Natural killer cell treated with Interleukin-12 subunit alpha and Interleukin-12 subunit beta and Interleukin-15 and Interleukin-18, amount 100 ng/mL, for 72 hours (primary cell): ENCODE measurements at regions not wholly inside any gene's neighbourhood (a gene's known extent, or its start where the extent isn't known, plus 50 kb on each side); places are given as distances from the start of the nearest gene placed in this dataset.

ENCODE experiments used
- ATAC-seq, 2 donors: fragments of 150-1000 bp; cut with Tn5 transposase in 1 of 2; sonication (Bioruptor Pico), chemical (Tn5 transposase) in 1 of 2; 2 replicates each; pipeline ENCODE4 v1.10.0; 2021
- DNase-seq: peaks from one replicate; pipeline ENCODE4 v3.0.0; 2022; ENCODE audit warnings: low spot score
- H3K27ac Mint-ChIP-seq, 2 donors: 1 replicate in 1 of 2; 2 replicates in 1 of 2; pipeline ENCODE4 v1.8.0; 2022; ENCODE audit warnings: mixed read lengths in 2 of 2, mild to moderate bottlenecking in 1 of 2, moderate library complexity in 1 of 2
- H3K27me3 Mint-ChIP-seq, 2 donors: 1 replicate in 1 of 2; 2 replicates in 1 of 2; pipeline ENCODE4 v1.8.0; 2022; ENCODE audit warnings: mixed read lengths in 2 of 2
- H3K36me3 Mint-ChIP-seq: one replicate; pipeline ENCODE4 v1.8.0; 2022; ENCODE audit warnings: mixed read lengths
- H3K4me1 Mint-ChIP-seq, 2 donors: 1 replicate in 1 of 2; 2 replicates in 1 of 2; pipeline ENCODE4 v1.8.0; 2022; ENCODE audit warnings: low read depth in 2 of 2, mixed read lengths in 2 of 2, mild to moderate bottlenecking in 1 of 2
- H3K4me3 Mint-ChIP-seq: one replicate; pipeline ENCODE4 v1.8.0; 2022; ENCODE audit warnings: mixed read lengths
- H3K9me3 Mint-ChIP-seq: 2 replicates; pipeline ENCODE4 v1.8.0; 2022; ENCODE audit warnings: mixed read lengths

- no peaks in the 10 kb centered on the region for H3K9me3 Mint-ChIP-seq
- H3K4me1 Mint-ChIP-seq: peaks cover 10% of the 10 kb centered on the region in 2 donors
- DNase-seq: peak; percentile 39
- H3K4me3 Mint-ChIP-seq: no peak overlapping the region
- no peak for ATAC-seq
- no peak overlapping the region for H3K27ac Mint-ChIP-seq
- H3K36me3 Mint-ChIP-seq: no peaks in the 10 kb centered on the region
- no peaks in the 10 kb centered on the region for H3K27me3 Mint-ChIP-seq
Observed at GRCh38 chr2:43043553-43043870, 182.9 kb downstream of the ZFP36L2 start.

- Mint-ChIP-seq H3K4me3 (no peak overlapping the region), H3K4me1 (peaks cover 3 to 4% of the 10 kb centered on the region in 2 donors), H3K9me3 (no peaks in the 10 kb centered on the region), H3K27ac (no peak overlapping the region), H3K27me3 (no peaks in the 10 kb centered on the region), H3K36me3 (no peaks in the 10 kb centered on the region)
- ATAC-seq (no peak), DNase-seq (peak; percentile 54)
Observed at GRCh38 chr2:43041661-43042360, 184.6 kb downstream of the ZFP36L2 start.

GRCh38 chr2:43041173-43041591 is 185.2 kb downstream of the ZFP36L2 start:
- Mint-ChIP-seq H3K4me1 (no peaks in the 10 kb centered on the region), H3K36me3 (no peaks in the 10 kb centered on the region), H3K27ac (no peak overlapping the region), H3K9me3 (no peaks in the 10 kb centered on the region), H3K4me3 (no peak overlapping the region), H3K27me3 (no peaks in the 10 kb centered on the region)
- ATAC-seq (no peak), DNase-seq (no peak)

GRCh38 chr2:43040084-43040854 is 186.1 kb downstream of the ZFP36L2 start:
- ATAC-seq: peak in 1 of 2 donors; percentile 55
- no peaks in the 10 kb centered on the region for H3K36me3 Mint-ChIP-seq

GRCh38 chr2:43039376-43040080 is 186.9 kb downstream of the ZFP36L2 start:
- Mint-ChIP-seq H3K27ac (no peak overlapping the region), H3K4me1 (no peaks in the 10 kb centered on the region), H3K27me3 (no peaks in the 10 kb centered on the region), H3K36me3 (no peaks in the 10 kb centered on the region), H3K4me3 (no peak overlapping the region), H3K9me3 (no peaks in the 10 kb centered on the region)
- ATAC-seq: peak in 1 of 2 donors; percentile 20
- DNase-seq: peak; percentile 29

More at GRCh38 chr2:43040084-43040854, 186.1 kb downstream of the ZFP36L2 start:
- no peaks in the 10 kb centered on the region for H3K27me3 Mint-ChIP-seq
- no peaks in the 10 kb centered on the region for H3K4me1 Mint-ChIP-seq
- H3K4me3 Mint-ChIP-seq: no peak overlapping the region
- H3K9me3 Mint-ChIP-seq: no peaks in the 10 kb centered on the region
- no peak overlapping the region for H3K27ac Mint-ChIP-seq
- DNase-seq: peak; percentile 49

- no peaks in the 10 kb centered on the region for H3K36me3 Mint-ChIP-seq
- no peaks in the 10 kb centered on the region for H3K4me1 Mint-ChIP-seq
- H3K27me3 Mint-ChIP-seq: no peaks in the 10 kb centered on the region
- no peaks in the 10 kb centered on the region for H3K9me3 Mint-ChIP-seq
- H3K4me3 Mint-ChIP-seq: no peak overlapping the region
- ATAC-seq (peak in 1 of 2 donors; percentile 37), DNase-seq (no peak)
- no peak overlapping the region for H3K27ac Mint-ChIP-seq
Observed at GRCh38 chr2:43038696-43039094, 187.7 kb downstream of the ZFP36L2 start.

- no peak for ATAC-seq
- Mint-ChIP-seq H3K9me3 (no peaks in the 10 kb centered on the region), H3K27ac (no peak overlapping the region), H3K27me3 (no peaks in the 10 kb centered on the region), H3K4me1 (no peaks in the 10 kb centered on the region), H3K4me3 (no peak overlapping the region), H3K36me3 (no peaks in the 10 kb centered on the region)
- peak; percentile 37 for DNase-seq
Observed at GRCh38 chr2:43038034-43038695, 188.2 kb downstream of the ZFP36L2 start.

GRCh38 chr2:43035922-43036321 is 190.5 kb downstream of the ZFP36L2 start:
- Mint-ChIP-seq H3K4me3 (no peak overlapping the region), H3K36me3 (no peaks in the 10 kb centered on the region), H3K27ac (no peak overlapping the region), H3K27me3 (no peaks in the 10 kb centered on the region), H3K4me1 (no peaks in the 10 kb centered on the region), H3K9me3 (no peaks in the 10 kb centered on the region)
- no peak for ATAC-seq
- DNase-seq: no peak

- ATAC-seq: no peak
- H3K4me1 Mint-ChIP-seq: peaks cover 0 to 4% of the 10 kb centered on the region in 2 donors
- no peaks in the 10 kb centered on the region for H3K36me3 Mint-ChIP-seq
- no peak overlapping the region for H3K4me3 Mint-ChIP-seq
- DNase-seq: peak; percentile 25
- H3K27me3 Mint-ChIP-seq: peaks cover 3 to 5% of the 10 kb centered on the region in 2 donors
- no peaks in the 10 kb centered on the region for H3K9me3 Mint-ChIP-seq
- no peak overlapping the region for H3K27ac Mint-ChIP-seq
Observed at GRCh38 chr2:43034921-43035320, 191.5 kb downstream of the ZFP36L2 start.

GRCh38 chr2:43034242-43034619 is 192.2 kb downstream of the ZFP36L2 start:
- Mint-ChIP-seq H3K4me1 (peaks cover 0 to 4% of the 10 kb centered on the region in 2 donors), H3K36me3 (no peaks in the 10 kb centered on the region), H3K9me3 (no peaks in the 10 kb centered on the region), H3K27me3 (peaks cover 3 to 7% of the 10 kb centered on the region in 2 donors), H3K4me3 (no peak overlapping the region), H3K27ac (no peak overlapping the region)
- ATAC-seq: no peak
- DNase-seq: peak; percentile 37

- no peaks in the 10 kb centered on the region for H3K36me3 Mint-ChIP-seq
- H3K27me3 Mint-ChIP-seq: peaks cover 3 to 7% of the 10 kb centered on the region in 2 donors
- no peak overlapping the region for H3K27ac Mint-ChIP-seq
- ATAC-seq (no peak), DNase-seq (peak; percentile 10)
- peaks cover 0 to 4% of the 10 kb centered on the region in 2 donors for H3K4me1 Mint-ChIP-seq
- H3K9me3 Mint-ChIP-seq: no peaks in the 10 kb centered on the region
- H3K4me3 Mint-ChIP-seq: no peak overlapping the region
Observed at GRCh38 chr2:43033466-43034241, 192.8 kb downstream of the ZFP36L2 start.

GRCh38 chr2:43033016-43033270 is 193.5 kb downstream of the ZFP36L2 start:
- Mint-ChIP-seq H3K36me3 (no peaks in the 10 kb centered on the region), H3K27ac (no peak overlapping the region), H3K27me3 (peaks cover 3 to 7% of the 10 kb centered on the region in 2 donors), H3K4me3 (no peak overlapping the region), H3K4me1 (peaks cover 0 to 5% of the 10 kb centered on the region in 2 donors), H3K9me3 (no peaks in the 10 kb centered on the region)
- no peak for ATAC-seq
- peak; percentile 50 for DNase-seq
